Progenitor cell of endocrine pancreas (in vitro differentiated cells): ENCODE measurements at regions not wholly inside any gene's neighbourhood (a gene's known extent, or its start where the extent isn't known, plus 50 kb on each side); places are given as distances from the start of the nearest gene placed in this dataset.

Experiments
- DNase-seq: peaks from one replicate; pipeline ENCODE4 v3.0.0; 2021; ENCODE audit warnings: low spot score; ENCODE audit not compliant: unreplicated experiment
- H3K27ac Mint-ChIP-seq: 2 replicates; pipeline ENCODE4 v1.8.0; 2021; ENCODE audit warnings: mild to moderate bottlenecking, moderate library complexity, mixed read lengths
- H3K27me3 Mint-ChIP-seq: 2 replicates; pipeline ENCODE4 v1.8.0; 2021; ENCODE audit warnings: mixed read lengths
- H3K36me3 Mint-ChIP-seq: 2 replicates; pipeline ENCODE4 v1.8.0; 2022; ENCODE audit warnings: mixed read lengths; ENCODE audit not compliant: insufficient read depth
- H3K4me1 Mint-ChIP-seq: 2 replicates; pipeline ENCODE4 v1.8.0; 2021; ENCODE audit warnings: low read depth, mixed read lengths
- H3K4me3 Mint-ChIP-seq: 2 replicates; pipeline ENCODE4 v1.8.0; 2021; ENCODE audit warnings: low read depth, mild to moderate bottlenecking, moderate library complexity, mixed read lengths
- H3K9me3 Mint-ChIP-seq: 2 replicates; pipeline ENCODE4 v1.8.0; 2021; ENCODE audit warnings: low read depth, mixed read lengths
- CTCF ChIP-seq: fragments of 200-600 bp; sonication (generic); IDR thresholded peaks from one replicate; pipeline ENCODE4 v1.5.0; 2021; ENCODE audit warnings: antibody characterized with exemption, mild to moderate bottlenecking; ENCODE audit not compliant: unreplicated experiment

- Mint-ChIP-seq H3K4me3 (no peak overlapping the region), H3K36me3 (no peaks in the 10 kb centered on the region), H3K4me1 (peaks cover 9% of the 10 kb centered on the region), H3K27ac (no peak overlapping the region), H3K9me3 (no peaks in the 10 kb centered on the region), H3K27me3 (peaks cover 19% of the 10 kb centered on the region)
- TF ChIP-seq CTCF = no peak
- no peak for DNase-seq
Observed at GRCh38 chr9:129398961-129399633, 221.0 kb upstream of the IER5L start.

GRCh38 chr9:129398101-129398960 is 220.3 kb upstream of the IER5L start:
- no peak for TF ChIP-seq CTCF
- no peaks in the 10 kb centered on the region for H3K36me3 Mint-ChIP-seq
- H3K27me3 Mint-ChIP-seq = peaks cover 15% of the 10 kb centered on the region
- peaks cover 6% of the 10 kb centered on the region for H3K4me1 Mint-ChIP-seq
- DNase-seq = no peak
- H3K9me3 Mint-ChIP-seq = no peaks in the 10 kb centered on the region
- H3K27ac Mint-ChIP-seq = no peak overlapping the region
- no peak overlapping the region for H3K4me3 Mint-ChIP-seq

GRCh38 chr9:129397335-129397734 is 219.3 kb upstream of the IER5L start:
- Mint-ChIP-seq H3K36me3 (no peaks in the 10 kb centered on the region), H3K4me3 (no peak overlapping the region), H3K9me3 (no peaks in the 10 kb centered on the region), H3K27me3 (peaks cover 16% of the 10 kb centered on the region), H3K27ac (no peak overlapping the region), H3K4me1 (peaks cover 4% of the 10 kb centered on the region)
- DNase-seq = no peak
- no peak for TF ChIP-seq CTCF

GRCh38 chr9:129396365-129396708 is 218.3 kb upstream of the IER5L start:
- Mint-ChIP-seq H3K4me3 (no peak overlapping the region), H3K27ac (no peak overlapping the region), H3K36me3 (no peaks in the 10 kb centered on the region), H3K27me3 (peaks cover 18% of the 10 kb centered on the region), H3K9me3 (no peaks in the 10 kb centered on the region), H3K4me1 (peaks cover 4% of the 10 kb centered on the region)
- TF ChIP-seq CTCF = no peak
- DNase-seq = no peak

GRCh38 chr9:129395633-129396364 is 217.7 kb upstream of the IER5L start:
- Mint-ChIP-seq H3K9me3 (no peaks in the 10 kb centered on the region), H3K36me3 (no peaks in the 10 kb centered on the region), H3K4me3 (no peak overlapping the region), H3K27ac (no peak overlapping the region), H3K4me1 (peaks cover 4% of the 10 kb centered on the region), H3K27me3 (peaks cover 17% of the 10 kb centered on the region)
- no peak for TF ChIP-seq CTCF
- no peak for DNase-seq
